ENCODE measurements at regions not wholly inside any gene's neighbourhood (a gene's known extent, or its start where the extent isn't known, plus 50 kb on each side); places are given as distances from the start of the nearest gene placed in this dataset.

DNA sequence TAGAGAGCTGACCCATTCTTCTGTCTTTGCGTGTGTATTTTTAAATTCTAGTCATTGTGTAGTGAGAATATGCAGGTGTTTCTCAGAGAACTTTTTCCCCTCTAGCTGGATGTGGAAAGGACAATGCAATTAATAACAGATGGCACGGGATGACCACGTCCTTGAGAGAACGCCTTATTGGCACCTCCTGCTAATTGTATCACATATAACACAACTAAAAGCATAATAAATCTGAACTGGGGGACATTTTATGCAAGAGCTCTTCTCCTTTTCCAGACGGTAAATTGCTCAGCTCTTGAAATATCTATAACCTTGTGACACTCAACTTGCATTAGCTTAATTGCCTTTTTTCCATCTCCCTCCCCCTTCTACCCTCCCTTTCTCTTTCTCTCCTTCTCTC, 62.9 kb upstream of the IZUMO3 start:
- WGBS, 2 donors, result 73 to 75% methylated on average over 5 of the region's 5 CpGs
- H3K4me1 ChIP-seq, result no peaks in the 10 kb centered on the region
- DNase-seq (no peak), ATAC-seq (no peak)
- intact Hi-C loops (cut with DNase I), result no loop called here
- no peaks in the 10 kb centered on the region for H3K9me3 ChIP-seq
- H3K27me3 ChIP-seq, result no peaks in the 10 kb centered on the region
- H3K27ac ChIP-seq, result no peak overlapping the region
- H3K36me3 ChIP-seq, result no peaks in the 10 kb centered on the region
- TF ChIP-seq, protein P1, sequence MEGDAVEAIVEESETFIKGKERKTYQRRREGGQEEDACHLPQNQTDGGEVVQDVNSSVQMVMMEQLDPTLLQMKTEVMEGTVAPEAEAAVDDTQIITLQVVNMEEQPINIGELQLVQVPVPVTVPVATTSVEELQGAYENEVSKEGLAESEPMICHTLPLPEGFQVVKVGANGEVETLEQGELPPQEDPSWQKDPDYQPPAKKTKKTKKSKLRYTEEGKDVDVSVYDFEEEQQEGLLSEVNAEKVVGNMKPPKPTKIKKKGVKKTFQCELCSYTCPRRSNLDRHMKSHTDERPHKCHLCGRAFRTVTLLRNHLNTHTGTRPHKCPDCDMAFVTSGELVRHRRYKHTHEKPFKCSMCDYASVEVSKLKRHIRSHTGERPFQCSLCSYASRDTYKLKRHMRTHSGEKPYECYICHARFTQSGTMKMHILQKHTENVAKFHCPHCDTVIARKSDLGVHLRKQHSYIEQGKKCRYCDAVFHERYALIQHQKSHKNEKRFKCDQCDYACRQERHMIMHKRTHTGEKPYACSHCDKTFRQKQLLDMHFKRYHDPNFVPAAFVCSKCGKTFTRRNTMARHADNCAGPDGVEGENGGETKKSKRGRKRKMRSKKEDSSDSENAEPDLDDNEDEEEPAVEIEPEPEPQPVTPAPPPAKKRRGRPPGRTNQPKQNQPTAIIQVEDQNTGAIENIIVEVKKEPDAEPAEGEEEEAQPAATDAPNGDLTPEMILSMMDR (IDR thresholded peaks at IDR 0.05), result no peak
- no peak overlapping the region for H3K4me3 ChIP-seq

DNA sequence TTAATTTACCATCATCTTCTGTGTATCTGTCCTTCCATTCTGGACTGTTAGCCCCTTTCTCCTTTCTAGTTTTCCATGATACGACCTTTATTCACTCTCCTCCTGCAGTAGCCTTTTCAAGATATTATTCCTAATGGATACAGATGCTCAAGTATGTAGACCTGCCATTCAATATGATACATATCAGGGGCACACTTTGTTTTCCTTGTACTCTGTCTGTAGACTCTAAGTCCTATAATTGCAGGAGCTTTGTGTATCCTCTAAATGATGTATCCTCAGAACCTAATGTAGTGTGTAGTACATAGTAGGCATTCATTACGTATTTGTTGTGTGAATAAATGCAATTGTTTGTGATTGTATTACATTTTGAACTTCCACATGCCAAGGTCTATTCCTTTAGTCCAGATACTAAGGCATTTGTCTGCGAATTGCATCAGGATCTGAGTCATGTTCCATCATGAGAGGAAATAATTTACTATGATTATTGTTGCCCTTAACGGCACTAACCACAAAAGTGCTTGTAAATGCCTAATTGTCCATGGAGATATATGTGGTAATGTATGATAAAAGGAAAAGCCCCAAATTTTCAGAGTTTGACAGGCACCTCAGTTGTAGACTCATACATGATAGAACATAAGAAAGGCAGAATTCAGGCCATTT, 57.1 kb upstream of the IZUMO3 start:
- no peaks in the 10 kb centered on the region for H3K27me3 ChIP-seq
- TF ChIP-seq, protein P1 (IDR thresholded peaks at IDR 0.05), result no peak
- no peak for ATAC-seq
- H3K36me3 ChIP-seq, result no peaks in the 10 kb centered on the region
- H3K4me1 ChIP-seq, result no peaks in the 10 kb centered on the region
- H3K4me3 ChIP-seq, result no peak overlapping the region
- DNase-seq, result no peak
- 72 to 83% methylated on average over 4 of the region's 4 CpGs for WGBS, 2 donors
- peaks cover 0 to 8% (median 0%) of the 10 kb centered on the region in 11 donors for H3K9me3 ChIP-seq
- no peak overlapping the region for H3K27ac ChIP-seq
- intact Hi-C loops (cut with DNase I), result no loop called here

All from heart right ventricle (tissue), 16 donors.